ENCODE measurements at regions not wholly inside any gene's neighbourhood (a gene's known extent, or its start where the extent isn't known, plus 50 kb on each side); places are given as distances from the start of the nearest gene placed in this dataset.

- DNase-seq (ENCODE audit: low read depth, low spot score) = no peak
These were observed 144.0 kb downstream of the CDC5L start for GRCh38 chr6:44531442-44532015.

- no peak for DNase-seq (ENCODE audit: low read depth, low spot score)
These were observed 145.9 kb downstream of the CDC5L start for GRCh38 chr6:44533421-44533820.

- DNase-seq (ENCODE audit: low read depth, low spot score) = no peak
These were observed 146.8 kb downstream of the CDC5L start for GRCh38 chr6:44534291-44534690.

GRCh38 chr6:44535446-44535845 lies 147.9 kb downstream of the CDC5L start:
- DNase-seq (ENCODE audit: low read depth, low spot score) = no peak

GRCh38 chr6:44535967-44536366 lies 148.5 kb downstream of the CDC5L start:
- DNase-seq (ENCODE audit: low read depth, low spot score) = no peak

- no peak for DNase-seq (ENCODE audit: low read depth, low spot score)
These were observed 150.0 kb downstream of the CDC5L start for GRCh38 chr6:44537306-44538049.

GRCh38 chr6:44538131-44538806 lies 150.8 kb downstream of the CDC5L start:
- DNase-seq (ENCODE audit: low read depth, low spot score) = no peak

GRCh38 chr6:44538807-44539201 lies 151.3 kb downstream of the CDC5L start:
- DNase-seq (ENCODE audit: low read depth, low spot score) = no peak

- no peak for DNase-seq (ENCODE audit: low read depth, low spot score)
These were observed 152.3 kb downstream of the CDC5L start for GRCh38 chr6:44539701-44540355.

GRCh38 chr6:44540881-44541280 lies 153.4 kb downstream of the CDC5L start:
- DNase-seq (ENCODE audit: low read depth, low spot score) = no peak

- DNase-seq (ENCODE audit: low read depth, low spot score) = no peak
These were observed 155.1 kb downstream of the CDC5L start for GRCh38 chr6:44542401-44543116.

GRCh38 chr6:44543664-44544063 lies 156.2 kb downstream of the CDC5L start:
- DNase-seq (ENCODE audit: low read depth, low spot score) = no peak

- DNase-seq (ENCODE audit: low read depth, low spot score) = no peak
These were observed 157.7 kb downstream of the CDC5L start for GRCh38 chr6:44545224-44545623.

- DNase-seq (ENCODE audit: low read depth, low spot score) = no peak
These were observed 160.8 kb downstream of the CDC5L start for GRCh38 chr6:44548319-44548718.

- no peak for DNase-seq (ENCODE audit: low read depth, low spot score)
These were observed 162.0 kb downstream of the CDC5L start for GRCh38 chr6:44549516-44549915.

- no peak for DNase-seq (ENCODE audit: low read depth, low spot score)
These were observed 166.7 kb downstream of the CDC5L start for GRCh38 chr6:44554194-44554593.

GRCh38 chr6:44554861-44555260 lies 167.4 kb downstream of the CDC5L start:
- no peak for DNase-seq (ENCODE audit: low read depth, low spot score)

- DNase-seq (ENCODE audit: low read depth, low spot score) = no peak
These were observed 168.5 kb downstream of the CDC5L start for GRCh38 chr6:44556046-44556445.

GRCh38 chr6:44558024-44558831 lies 170.7 kb downstream of the CDC5L start:
- no peak for DNase-seq (ENCODE audit: low read depth, low spot score)

- DNase-seq (ENCODE audit: low read depth, low spot score) = no peak
These were observed 171.3 kb downstream of the CDC5L start for GRCh38 chr6:44558832-44559251.
